ENCODE measurements at regions not wholly inside any gene's neighbourhood (a gene's known extent, or its start where the extent isn't known, plus 50 kb on each side); places are given as distances from the start of the nearest gene placed in this dataset.
"Not testable (repeated sequence)": the region's sequence is repeated elsewhere in the genome, so short reads cannot be mapped to it uniquely, and the experiment has no call there.

DNA sequence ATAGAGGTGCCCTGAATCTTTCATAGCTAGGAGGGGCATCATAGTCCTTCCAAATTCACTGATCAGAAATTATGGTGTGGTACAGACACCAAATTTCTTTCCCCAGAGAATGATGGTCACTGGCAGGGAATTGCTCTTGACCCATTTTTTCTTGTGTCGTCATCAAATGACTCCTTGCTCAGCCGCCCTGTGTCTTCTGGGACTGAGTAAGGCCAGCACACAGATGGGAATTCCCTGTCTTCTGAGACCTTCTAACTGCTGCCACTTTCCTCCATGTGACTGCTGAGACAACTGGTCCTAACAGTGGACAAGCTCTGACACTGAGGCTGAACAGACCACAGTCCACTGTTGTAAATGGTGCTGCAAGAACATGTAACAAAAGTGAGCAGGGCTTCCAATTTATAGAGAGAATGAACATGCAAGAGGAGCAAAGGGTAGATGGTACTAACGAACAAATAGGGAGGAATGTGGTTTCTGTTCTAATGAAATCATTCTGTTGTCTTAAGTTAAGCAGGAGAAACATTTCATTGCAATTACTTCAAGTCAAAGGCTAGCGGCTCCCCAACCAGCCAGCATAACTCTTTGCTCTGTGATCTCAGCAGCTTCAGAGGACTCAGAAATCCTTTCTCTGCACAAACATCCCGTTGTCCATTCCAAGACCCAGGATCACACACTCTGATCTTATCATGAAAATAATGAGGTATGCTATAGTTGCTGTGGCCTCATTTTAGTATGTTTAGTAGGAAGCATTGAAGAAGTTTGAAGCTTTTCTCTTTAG is 235.9 kb upstream of the PRSS1 start:
- no peak overlapping the region for H3K27ac ChIP-seq
- no peak for TF ChIP-seq ZFX (IDR thresholded peaks at IDR 0.05)
- TF ChIP-seq, protein P1, sequence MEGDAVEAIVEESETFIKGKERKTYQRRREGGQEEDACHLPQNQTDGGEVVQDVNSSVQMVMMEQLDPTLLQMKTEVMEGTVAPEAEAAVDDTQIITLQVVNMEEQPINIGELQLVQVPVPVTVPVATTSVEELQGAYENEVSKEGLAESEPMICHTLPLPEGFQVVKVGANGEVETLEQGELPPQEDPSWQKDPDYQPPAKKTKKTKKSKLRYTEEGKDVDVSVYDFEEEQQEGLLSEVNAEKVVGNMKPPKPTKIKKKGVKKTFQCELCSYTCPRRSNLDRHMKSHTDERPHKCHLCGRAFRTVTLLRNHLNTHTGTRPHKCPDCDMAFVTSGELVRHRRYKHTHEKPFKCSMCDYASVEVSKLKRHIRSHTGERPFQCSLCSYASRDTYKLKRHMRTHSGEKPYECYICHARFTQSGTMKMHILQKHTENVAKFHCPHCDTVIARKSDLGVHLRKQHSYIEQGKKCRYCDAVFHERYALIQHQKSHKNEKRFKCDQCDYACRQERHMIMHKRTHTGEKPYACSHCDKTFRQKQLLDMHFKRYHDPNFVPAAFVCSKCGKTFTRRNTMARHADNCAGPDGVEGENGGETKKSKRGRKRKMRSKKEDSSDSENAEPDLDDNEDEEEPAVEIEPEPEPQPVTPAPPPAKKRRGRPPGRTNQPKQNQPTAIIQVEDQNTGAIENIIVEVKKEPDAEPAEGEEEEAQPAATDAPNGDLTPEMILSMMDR (conservative IDR thresholded peaks at IDR 0.05): no peak

DNA sequence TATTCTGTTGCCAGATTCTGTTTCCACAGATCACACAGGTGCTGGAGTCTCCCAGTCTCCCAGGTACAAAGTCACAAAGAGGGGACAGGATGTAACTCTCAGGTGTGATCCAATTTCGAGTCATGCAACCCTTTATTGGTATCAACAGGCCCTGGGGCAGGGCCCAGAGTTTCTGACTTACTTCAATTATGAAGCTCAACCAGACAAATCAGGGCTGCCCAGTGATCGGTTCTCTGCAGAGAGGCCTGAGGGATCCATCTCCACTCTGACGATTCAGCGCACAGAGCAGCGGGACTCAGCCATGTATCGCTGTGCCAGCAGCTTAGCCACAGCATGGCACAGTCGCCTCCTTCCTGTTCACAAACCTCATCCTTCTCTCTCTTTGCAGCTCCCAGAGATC is 237.5 kb upstream of the PRSS1 start:
- TF ChIP-seq ZFX (IDR thresholded peaks at IDR 0.05): no peak
- TF ChIP-seq, protein P1 (conservative IDR thresholded peaks at IDR 0.05): no peak
- no peak overlapping the region for H3K27ac ChIP-seq

DNA sequence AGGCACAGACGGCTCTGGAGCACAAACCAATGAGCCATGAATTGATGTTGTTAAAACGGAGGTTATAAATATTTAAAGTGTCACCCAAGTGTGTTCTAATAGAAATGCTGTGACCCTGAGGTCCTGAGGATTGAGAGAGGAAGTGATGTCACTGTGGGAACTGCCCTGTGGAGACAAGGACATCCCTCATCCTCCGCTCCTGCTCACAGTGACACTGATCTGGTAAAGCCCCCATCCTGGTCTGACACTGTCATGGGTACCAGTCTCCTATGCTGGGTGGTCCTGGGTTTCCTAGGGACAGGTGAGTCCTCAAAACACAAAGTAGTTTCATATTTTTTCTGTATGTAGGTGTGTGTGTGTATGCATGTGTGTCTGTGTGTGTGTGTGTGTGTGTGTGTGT is 237.9 kb upstream of the PRSS1 start:
- H3K27ac ChIP-seq: no peak overlapping the region
- TF ChIP-seq ZFX (IDR thresholded peaks at IDR 0.05): no peak
- TF ChIP-seq, protein P1 (conservative IDR thresholded peaks at IDR 0.05): no peak

DNA sequence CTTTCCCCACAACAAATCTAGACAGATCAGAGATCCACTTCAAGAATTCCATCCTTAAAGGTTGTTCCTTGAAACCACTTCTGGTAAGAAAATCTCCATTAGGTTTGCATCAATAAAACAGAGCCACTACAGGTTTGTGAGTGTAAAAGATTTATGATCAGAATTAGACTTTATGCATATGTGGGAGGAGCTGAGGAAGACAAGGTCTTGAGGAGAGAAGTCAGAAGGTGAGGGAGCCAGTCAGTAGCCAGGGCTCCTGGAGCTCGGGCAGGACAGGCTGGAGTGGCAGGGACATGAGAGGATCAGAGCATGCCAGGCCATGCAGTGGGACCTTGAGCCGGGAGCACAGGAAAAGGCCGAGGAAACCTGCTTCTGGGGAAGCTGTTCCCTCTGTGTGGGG is 240.0 kb upstream of the PRSS1 start:
- H3K27ac ChIP-seq: not testable (repeated sequence)

DNA sequence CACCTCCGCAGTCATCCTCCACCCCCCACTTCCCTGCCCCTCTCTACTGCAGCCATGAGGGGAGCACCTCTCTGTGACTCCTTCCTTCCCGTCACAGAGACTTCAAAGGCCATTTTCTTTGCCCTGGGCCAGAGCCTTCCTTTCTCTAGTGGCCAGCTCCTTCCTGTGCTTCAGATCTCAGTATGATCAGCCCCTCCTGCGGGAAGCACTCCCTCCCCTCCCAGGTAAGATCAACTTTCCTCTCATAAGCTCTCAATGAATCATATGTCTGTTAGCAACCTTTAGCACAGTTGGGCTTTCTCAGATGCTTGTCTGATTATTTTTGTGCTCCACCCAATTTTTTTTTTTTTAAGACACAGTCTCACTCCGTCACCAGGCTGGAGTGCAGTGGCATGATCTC is 241.0 kb upstream of the PRSS1 start:
- no peak overlapping the region for H3K27ac ChIP-seq
- TF ChIP-seq, protein P1 (conservative IDR thresholded peaks at IDR 0.05): no peak
- TF ChIP-seq ZFX (IDR thresholded peaks at IDR 0.05): no peak

DNA sequence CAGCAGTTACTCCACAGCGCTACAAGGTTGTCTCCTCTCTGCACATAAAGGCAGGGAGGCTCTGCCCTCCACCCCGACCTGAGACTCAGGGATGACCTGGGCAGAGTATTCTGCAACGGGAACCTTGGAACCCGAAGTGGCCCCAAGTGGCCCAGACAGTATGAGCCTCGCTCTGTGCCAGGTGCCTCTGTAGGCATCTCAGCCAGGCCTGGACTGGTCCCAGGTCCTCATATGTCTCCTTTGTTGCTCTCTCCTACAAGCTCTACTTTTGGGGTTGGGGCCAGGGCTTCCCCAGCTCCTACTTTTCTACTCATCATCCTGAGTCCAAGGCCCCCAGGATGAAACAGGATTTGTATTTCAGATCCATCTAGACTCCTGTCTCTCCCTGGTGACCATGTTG is 241.5 kb upstream of the PRSS1 start:
- H3K27ac ChIP-seq: no peak overlapping the region
- TF ChIP-seq ZFX (IDR thresholded peaks at IDR 0.05): no peak
- TF ChIP-seq, protein P1 (conservative IDR thresholded peaks at IDR 0.05): no peak

DNA sequence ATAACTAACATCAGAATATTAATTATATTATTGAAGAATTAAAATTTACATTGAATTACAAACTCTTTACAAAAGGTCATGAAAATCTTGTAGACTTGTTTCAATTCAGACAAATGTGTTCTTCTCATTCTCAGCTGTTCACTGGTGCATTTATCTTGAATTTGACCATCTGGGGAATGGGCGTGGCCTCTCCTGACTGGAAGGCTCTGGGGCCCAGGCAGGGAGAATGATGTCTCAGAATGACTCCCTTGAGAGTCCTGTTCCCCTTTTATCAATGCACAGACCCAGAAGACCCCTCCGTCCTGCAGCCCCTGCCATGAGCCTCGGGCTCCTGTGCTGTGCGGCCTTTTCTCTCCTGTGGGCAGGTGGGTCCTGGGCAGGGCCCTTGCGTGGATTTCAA is 242.2 kb upstream of the PRSS1 start:
- H3K27ac ChIP-seq: not testable (repeated sequence)

DNA sequence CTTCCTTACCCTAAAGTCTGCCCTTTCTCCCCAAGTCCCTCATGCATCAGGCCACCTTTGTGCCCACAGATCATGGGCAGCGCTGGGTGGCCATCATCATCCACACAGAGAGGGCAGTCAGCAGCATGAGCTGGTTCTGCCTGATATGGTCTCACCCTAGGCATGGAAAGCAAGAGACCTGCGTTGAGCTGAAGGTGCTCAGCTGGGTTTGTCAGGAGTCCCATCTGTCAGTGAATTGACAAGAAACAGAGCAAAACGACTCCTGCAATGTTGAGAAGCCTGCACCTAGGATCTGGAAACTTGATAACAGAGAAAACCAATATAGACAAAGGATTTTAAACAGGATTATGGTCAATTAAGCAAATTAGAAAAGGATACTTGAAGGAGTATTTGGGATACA is 242.7 kb upstream of the PRSS1 start:
- TF ChIP-seq ZFX (IDR thresholded peaks at IDR 0.05): no peak
- TF ChIP-seq, protein P1 (conservative IDR thresholded peaks at IDR 0.05): no peak
- no peak overlapping the region for H3K27ac ChIP-seq
